SK-N-SH treated with all-trans-retinoic acid at 6 μM for 48 hours (cell line): ENCODE measurements at regions not wholly inside any gene's neighbourhood (a gene's known extent, or its start where the extent isn't known, plus 50 kb on each side); places are given as distances from the start of the nearest gene placed in this dataset.

Experiments
- ATAC-seq: fragments of 200-7000 bp; cut with Tn5 transposase; 3 replicates; pipeline ENCODE4 v1.9.1; 2020; ENCODE audit warnings: mild to moderate bottlenecking, moderate library complexity
- ARNTL ChIP-seq: fragments of 450-650 bp; formaldehyde crosslinking; IDR thresholded peaks from 2 replicates; pipeline ENCODE4 v1.5.0; 2020; ENCODE audit warnings: low read depth, mild to moderate bottlenecking, moderate library complexity, borderline replicate concordance
- BACH2 ChIP-seq: fragments of 250-450 bp; sonication (Bioruptor Pico); IDR thresholded peaks from 2 replicates; pipeline ENCODE4 v1.9.0; 2021; ENCODE audit warnings: mild to moderate bottlenecking, borderline replicate concordance
- CSDC2 ChIP-seq: fragments of 250-450 bp; sonication (Bioruptor Pico); IDR thresholded peaks from 2 replicates; pipeline ENCODE4 v1.5.0; 2020; ENCODE audit warnings: mild to moderate bottlenecking, moderate library complexity
- CSRNP3 ChIP-seq: fragments of 250-450 bp; sonication (Bioruptor Pico); IDR thresholded peaks from 2 replicates; pipeline ENCODE4 v1.5.1; 2021; ENCODE audit warnings: mild to moderate bottlenecking, moderate library complexity
- GLIS3 ChIP-seq: fragments of 250-450 bp; sonication (Bioruptor Pico); IDR thresholded peaks from 2 replicates; pipeline ENCODE4 v1.5.0; 2020; ENCODE audit warnings: mild to moderate bottlenecking, moderate library complexity
- ISL1 ChIP-seq: fragments of 250-450 bp; sonication (Bioruptor Pico); IDR thresholded peaks from 2 replicates; pipeline ENCODE4 v2.1.2; 2022; ENCODE audit warnings: mild to moderate bottlenecking, moderate library complexity
- OSR1 ChIP-seq: fragments of 250-450 bp; sonication (Bioruptor Pico); IDR thresholded peaks from 2 replicates; pipeline ENCODE4 v1.8.0; 2022; ENCODE audit warnings: moderate library complexity, mild to moderate bottlenecking, inconsistent platforms
- POU6F1 ChIP-seq: fragments of 250-450 bp; sonication (Bioruptor Pico); IDR thresholded peaks from 2 replicates; pipeline ENCODE4 v1.8.0; 2021; ENCODE audit warnings: low read depth, mild to moderate bottlenecking, moderate library complexity, borderline replicate concordance
- RARB ChIP-seq: fragments of 250-450 bp; sonication (Bioruptor Pico); IDR thresholded peaks from 2 replicates; pipeline ENCODE4 v1.8.0; 2021; ENCODE audit warnings: mild to moderate bottlenecking, moderate library complexity
- SNAI2 ChIP-seq: fragments of 250-450 bp; sonication (Bioruptor Pico); IDR thresholded peaks from 2 replicates; pipeline ENCODE4 v1.5.0; 2020; ENCODE audit warnings: mild to moderate bottlenecking, moderate library complexity
- TCF4 ChIP-seq: fragments of 250-450 bp; sonication (Bioruptor Pico); IDR thresholded peaks from 2 replicates; pipeline ENCODE4 v1.8.0; 2021; ENCODE audit warnings: mild to moderate bottlenecking, moderate library complexity, borderline replicate concordance
- TOX ChIP-seq: fragments of 250-450 bp; sonication (Bioruptor Pico); IDR thresholded peaks from 2 replicates; pipeline ENCODE4 v1.8.0; 2021; ENCODE audit warnings: mild to moderate bottlenecking, moderate library complexity, borderline replicate concordance
- ZC3H10 ChIP-seq: fragments of 250-450 bp; sonication (Bioruptor Pico); IDR thresholded peaks from 2 replicates; pipeline ENCODE4 v1.5.1; 2021; ENCODE audit warnings: mild to moderate bottlenecking, moderate library complexity
- ZFP3 ChIP-seq: fragments of 250-450 bp; sonication (Bioruptor Pico); IDR thresholded peaks from 2 replicates; pipeline ENCODE4 v1.5.0; 2020; ENCODE audit warnings: mild to moderate bottlenecking, moderate library complexity
- ZFP30 ChIP-seq: fragments of 450-650 bp; formaldehyde crosslinking; IDR thresholded peaks from 2 replicates; pipeline ENCODE4 v1.5.0; 2022; ENCODE audit warnings: mild to moderate bottlenecking, moderate library complexity
- ZNF565 ChIP-seq: fragments of 450-650 bp; formaldehyde crosslinking; conservative IDR thresholded peaks from 2 replicates; pipeline ENCODE4 v1.5.0; 2020; ENCODE audit warnings: low read depth, mild to moderate bottlenecking, moderate library complexity
- ZNF70 ChIP-seq: fragments of 450-650 bp; formaldehyde crosslinking; IDR thresholded peaks from 2 replicates; pipeline ENCODE4 v1.5.0; 2020; ENCODE audit warnings: mild to moderate bottlenecking, moderate library complexity
- ZNF8 ChIP-seq: fragments of 450-650 bp; formaldehyde crosslinking; IDR thresholded peaks from 2 replicates; pipeline ENCODE4 v1.5.0; 2020; ENCODE audit warnings: mild to moderate bottlenecking, moderate library complexity
- TF ChIP-seq, protein P1 (sequence below): fragments of 250-450 bp; sonication (Bioruptor Pico); IDR thresholded peaks from 2 replicates; pipeline ENCODE4 v1.5.1; 2020; ENCODE audit warnings: low read depth, mild to moderate bottlenecking, moderate library complexity
- TF ChIP-seq, protein P2 (sequence below): fragments of 250-450 bp; sonication (Bioruptor Pico); IDR thresholded peaks from 2 replicates; pipeline ENCODE4 v1.8.0; 2020; ENCODE audit warnings: mild to moderate bottlenecking, moderate library complexity, borderline replicate concordance

GRCh38 chr4:164378361-164378760 is 375.6 kb upstream of the SMIM31 start:
- no peak for ATAC-seq
- TF ChIP-seq GLIS3 (CRISPR knock-in tag) (no peak), ZC3H10 (CRISPR knock-in tag) (no peak), RARB (CRISPR knock-in tag) (no peak), CSDC2 (CRISPR knock-in tag) (no peak), ARNTL (CRISPR knock-in tag) (no peak), ZNF565 (CRISPR knock-in tag) (no peak), TCF4 (CRISPR knock-in tag) (no peak), ZNF70 (no peak), ISL1 (CRISPR knock-in tag) (no peak), BACH2 (CRISPR knock-in tag) (no peak), ZNF8 (CRISPR knock-in tag) (no peak), TOX (no peak), OSR1 (CRISPR knock-in tag) (no peak), CSRNP3 (CRISPR knock-in tag) (no peak)
- TF ChIP-seq, protein P1, sequence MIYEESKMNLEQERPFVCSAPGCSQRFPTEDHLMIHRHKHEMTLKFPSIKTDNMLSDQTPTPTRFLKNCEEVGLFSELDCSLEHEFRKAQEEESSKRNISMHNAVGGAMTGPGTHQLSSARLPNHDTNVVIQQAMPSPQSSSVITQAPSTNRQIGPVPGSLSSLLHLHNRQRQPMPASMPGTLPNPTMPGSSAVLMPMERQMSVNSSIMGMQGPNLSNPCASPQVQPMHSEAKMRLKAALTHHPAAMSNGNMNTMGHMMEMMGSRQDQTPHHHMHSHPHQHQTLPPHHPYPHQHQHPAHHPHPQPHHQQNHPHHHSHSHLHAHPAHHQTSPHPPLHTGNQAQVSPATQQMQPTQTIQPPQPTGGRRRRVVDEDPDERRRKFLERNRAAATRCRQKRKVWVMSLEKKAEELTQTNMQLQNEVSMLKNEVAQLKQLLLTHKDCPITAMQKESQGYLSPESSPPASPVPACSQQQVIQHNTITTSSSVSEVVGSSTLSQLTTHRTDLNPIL (CRISPR knock-in tag), result no peak
- TF ChIP-seq, protein P2, sequence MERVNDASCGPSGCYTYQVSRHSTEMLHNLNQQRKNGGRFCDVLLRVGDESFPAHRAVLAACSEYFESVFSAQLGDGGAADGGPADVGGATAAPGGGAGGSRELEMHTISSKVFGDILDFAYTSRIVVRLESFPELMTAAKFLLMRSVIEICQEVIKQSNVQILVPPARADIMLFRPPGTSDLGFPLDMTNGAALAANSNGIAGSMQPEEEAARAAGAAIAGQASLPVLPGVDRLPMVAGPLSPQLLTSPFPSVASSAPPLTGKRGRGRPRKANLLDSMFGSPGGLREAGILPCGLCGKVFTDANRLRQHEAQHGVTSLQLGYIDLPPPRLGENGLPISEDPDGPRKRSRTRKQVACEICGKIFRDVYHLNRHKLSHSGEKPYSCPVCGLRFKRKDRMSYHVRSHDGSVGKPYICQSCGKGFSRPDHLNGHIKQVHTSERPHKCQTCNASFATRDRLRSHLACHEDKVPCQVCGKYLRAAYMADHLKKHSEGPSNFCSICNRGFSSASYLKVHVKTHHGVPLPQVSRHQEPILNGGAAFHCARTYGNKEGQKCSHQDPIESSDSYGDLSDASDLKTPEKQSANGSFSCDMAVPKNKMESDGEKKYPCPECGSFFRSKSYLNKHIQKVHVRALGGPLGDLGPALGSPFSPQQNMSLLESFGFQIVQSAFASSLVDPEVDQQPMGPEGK (CRISPR knock-in tag), result no peak

DNA sequence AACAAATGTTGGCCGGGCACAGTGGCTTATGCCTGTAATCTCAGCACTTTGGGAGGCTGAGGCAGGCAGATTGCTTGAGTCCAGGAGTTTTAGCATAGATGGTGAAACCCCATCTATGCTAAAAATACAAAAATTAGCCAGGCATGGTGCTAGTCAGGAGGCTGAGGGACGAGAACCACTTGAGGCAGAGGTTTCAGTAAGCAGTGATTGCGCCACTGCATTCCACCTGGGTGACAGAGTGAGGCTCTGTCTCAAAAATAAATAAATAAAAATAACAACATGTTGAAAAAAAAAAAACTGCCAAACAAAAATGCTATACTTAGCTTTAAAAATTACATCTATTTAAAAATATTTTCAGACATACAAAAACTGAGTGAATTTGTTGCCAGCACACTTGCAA is 374.2 kb upstream of the SMIM31 start:
- no peak for ATAC-seq
- TF ChIP-seq TCF4 (CRISPR knock-in tag) (no peak), ZNF8 (CRISPR knock-in tag) (no peak), POU6F1 (CRISPR knock-in tag) (no peak), ISL1 (CRISPR knock-in tag) (no peak)
- TF ChIP-seq, protein P1 (CRISPR knock-in tag), result no peak

DNA sequence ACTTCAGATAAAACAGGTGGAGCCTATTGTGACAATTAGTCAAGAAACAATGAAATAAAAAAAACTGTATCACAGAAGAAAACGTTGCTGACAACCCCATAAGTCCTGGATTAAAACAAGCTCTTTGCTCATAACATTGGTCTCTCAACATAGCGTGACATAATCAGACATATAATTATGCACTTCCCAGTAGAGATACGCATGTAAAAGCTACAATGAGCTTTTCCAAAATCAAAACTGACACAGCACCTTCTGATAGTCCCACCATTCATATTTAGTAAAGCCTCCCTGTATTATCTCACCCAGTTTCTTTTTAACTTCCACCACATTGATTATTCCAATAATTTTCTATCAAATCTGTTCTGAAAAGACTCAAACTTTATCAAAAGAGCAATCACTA is 372.1 kb upstream of the SMIM31 start:
- TF ChIP-seq RARB (CRISPR knock-in tag) (no peak), CSRNP3 (CRISPR knock-in tag) (no peak), ISL1 (CRISPR knock-in tag) (no peak), ZFP3 (CRISPR knock-in tag) (no peak), TOX (no peak), ZNF70 (no peak), ZNF8 (CRISPR knock-in tag) (no peak), ZFP30 (no peak), OSR1 (CRISPR knock-in tag) (no peak), ARNTL (CRISPR knock-in tag) (no peak), ZC3H10 (CRISPR knock-in tag) (no peak), SNAI2 (CRISPR knock-in tag) (no peak), CSDC2 (CRISPR knock-in tag) (no peak)
- TF ChIP-seq, protein P2 (CRISPR knock-in tag), result no peak
- TF ChIP-seq, all 23 proteins: peak for 0
- ATAC-seq, result no peak
